GM08714 (cell line): ENCODE measurements at regions not wholly inside any gene's neighbourhood (a gene's known extent, or its start where the extent isn't known, plus 50 kb on each side); places are given as distances from the start of the nearest gene placed in this dataset.

Experiments
- H3K4me3 ChIP-seq: fragments of 200-500 bp; sonication (Bioruptor generic); 2 replicates; pipeline ENCODE4 v1.5.1; 2014; ENCODE audit warnings: mild to moderate bottlenecking, low read length, inconsistent platforms
- ZNF274 ChIP-seq: IDR thresholded peaks from 2 replicates; pipeline ENCODE4 v1.6.1; 2012; ENCODE audit warnings: mild to moderate bottlenecking, low read depth, low read length

DNA sequence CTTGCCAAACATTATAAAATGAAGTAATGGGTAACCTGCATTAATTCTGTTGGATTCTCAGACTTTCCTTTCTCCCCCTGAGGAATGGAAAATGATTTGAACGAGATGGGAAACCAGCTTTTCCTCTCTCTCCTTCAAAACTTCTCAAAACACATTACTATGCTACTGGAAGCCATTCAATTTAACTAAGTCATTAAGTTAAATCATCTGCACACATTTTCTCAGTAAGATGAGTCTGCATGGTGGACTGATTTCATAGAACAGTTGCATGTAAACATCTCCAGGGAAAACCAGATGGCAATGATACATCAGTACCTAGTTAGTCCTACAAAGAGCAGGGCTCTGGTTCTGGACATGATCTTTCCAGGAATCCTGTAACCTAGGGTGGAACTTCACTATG, 59.9 kb downstream of the BMP4 start:
- no peak overlapping the region for H3K4me3 ChIP-seq
- TF ChIP-seq ZNF274, result no peak

- TF ChIP-seq ZNF274, result no peak
- H3K4me3 ChIP-seq, result no peak overlapping the region
These were observed 62.2 kb downstream of the BMP4 start for GRCh38 chr14:53894456-53894855.

- no peak overlapping the region for H3K4me3 ChIP-seq
- TF ChIP-seq ZNF274, result no peak
These were observed 63.3 kb downstream of the BMP4 start for GRCh38 chr14:53893374-53893773.

DNA sequence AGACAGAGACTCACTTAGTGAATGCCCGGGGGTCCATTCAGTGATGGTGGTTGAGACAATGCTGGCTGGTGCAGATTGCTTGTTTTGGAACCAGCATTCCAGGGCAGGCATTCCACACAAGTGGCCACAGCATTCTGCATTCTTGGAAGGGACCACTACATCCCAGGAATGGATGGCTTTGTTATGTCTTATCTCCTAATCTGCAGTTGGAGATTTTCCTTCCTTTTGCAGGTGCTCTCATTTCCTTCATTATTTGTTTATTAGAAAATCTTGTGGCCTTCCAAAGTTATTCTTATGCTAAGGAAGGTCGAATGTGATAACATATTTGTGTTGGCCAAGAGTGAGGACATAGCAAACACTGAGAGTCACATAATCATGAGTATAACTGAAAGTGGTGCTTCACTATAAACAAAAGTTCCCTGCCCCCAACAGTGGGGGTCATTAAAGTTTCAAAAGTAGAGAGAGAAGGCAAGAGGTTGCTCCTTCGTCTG, 66.0 kb downstream of the BMP4 start:
- TF ChIP-seq ZNF274, result no peak
- no peak overlapping the region for H3K4me3 ChIP-seq

DNA sequence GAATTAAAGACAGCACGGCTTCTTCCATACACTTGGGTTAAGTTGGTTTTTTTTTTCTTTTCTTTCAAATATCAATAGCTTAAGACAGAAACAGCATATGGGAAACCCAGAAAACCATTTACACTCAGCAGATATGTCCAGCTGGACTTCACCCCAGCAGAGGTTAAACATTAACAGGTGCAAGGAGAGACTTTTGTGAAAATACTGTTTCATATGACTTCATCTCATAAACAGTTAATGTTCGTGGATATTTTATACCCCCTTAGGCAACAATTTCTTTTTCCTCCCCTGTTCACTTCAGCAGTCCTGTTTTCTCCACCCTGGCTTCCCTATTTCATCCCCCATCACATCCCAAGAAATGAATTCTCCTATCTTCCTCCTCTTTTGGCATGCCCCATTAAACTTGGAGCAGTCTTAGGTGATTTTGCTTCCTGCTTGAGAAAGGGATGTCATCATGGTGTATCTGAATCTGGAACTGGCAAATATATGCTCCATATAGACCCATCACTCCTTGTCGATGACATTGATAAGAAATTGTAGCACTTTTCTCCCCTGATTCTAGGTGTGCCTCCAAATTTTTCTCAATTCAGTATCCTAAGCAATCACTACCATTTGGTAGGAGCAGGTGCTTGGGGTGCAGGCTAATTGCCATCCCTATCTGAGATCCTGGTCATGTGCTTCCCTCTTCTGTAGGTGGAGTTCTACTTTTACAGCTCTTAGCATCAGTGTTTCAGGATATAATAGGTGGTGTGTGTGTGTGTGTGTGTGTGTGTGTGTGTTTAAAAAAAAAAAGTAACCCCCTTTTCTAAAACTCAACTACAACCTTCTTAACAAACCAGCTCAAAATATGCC, 67.9 kb downstream of the BMP4 start:
- no peak overlapping the region for H3K4me3 ChIP-seq
- no peak for TF ChIP-seq ZNF274

- TF ChIP-seq ZNF274, result no peak
- no peak overlapping the region for H3K4me3 ChIP-seq
These were observed 71.4 kb downstream of the BMP4 start for GRCh38 chr14:53885136-53885640.

DNA sequence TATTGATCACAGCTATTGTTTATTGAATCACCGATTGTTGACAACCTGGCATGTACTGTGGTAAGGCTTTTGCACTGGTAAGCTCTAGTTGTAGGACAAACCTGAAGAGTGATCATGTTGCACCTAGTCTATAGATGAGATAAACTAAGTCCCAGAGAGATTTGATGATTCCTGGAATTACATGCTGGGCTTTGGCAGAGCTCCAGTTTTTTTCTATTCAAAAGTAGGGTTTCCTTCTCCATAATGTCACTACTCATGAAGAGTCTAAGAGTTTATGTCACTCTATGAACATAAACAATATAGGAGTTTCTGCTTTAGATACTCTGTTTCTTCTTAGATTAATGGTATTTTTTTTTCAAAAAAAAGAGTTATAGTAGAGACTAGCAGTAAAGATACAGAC, 72.0 kb downstream of the BMP4 start:
- no peak for TF ChIP-seq ZNF274
- H3K4me3 ChIP-seq, result no peak overlapping the region

DNA sequence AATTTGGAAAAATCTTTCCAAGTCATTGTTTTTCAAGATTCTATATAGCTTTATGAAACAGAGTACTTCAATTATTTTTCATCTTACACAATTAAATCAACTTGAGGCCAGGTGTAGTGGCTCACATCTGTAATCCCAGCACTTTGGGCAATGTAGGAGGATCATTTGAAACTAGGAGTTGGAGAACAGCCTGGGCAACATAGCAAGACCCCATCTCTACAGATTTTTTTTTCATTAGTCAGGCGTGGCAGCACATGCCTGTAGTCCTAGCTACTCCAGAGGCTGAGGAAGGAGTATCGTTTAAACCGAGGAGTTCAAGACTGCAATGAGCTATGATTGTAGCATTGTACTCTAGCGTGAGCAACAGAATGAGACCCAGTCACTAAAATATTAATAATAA, 72.9 kb downstream of the BMP4 start:
- H3K4me3 ChIP-seq, result no peak overlapping the region
- no peak for TF ChIP-seq ZNF274

- no peak overlapping the region for H3K4me3 ChIP-seq
- TF ChIP-seq ZNF274, result no peak
These were observed 73.9 kb downstream of the BMP4 start for GRCh38 chr14:53882684-53883083.

- no peak overlapping the region for H3K4me3 ChIP-seq
- no peak for TF ChIP-seq ZNF274
These were observed 74.7 kb downstream of the BMP4 start for GRCh38 chr14:53881921-53882320.

DNA sequence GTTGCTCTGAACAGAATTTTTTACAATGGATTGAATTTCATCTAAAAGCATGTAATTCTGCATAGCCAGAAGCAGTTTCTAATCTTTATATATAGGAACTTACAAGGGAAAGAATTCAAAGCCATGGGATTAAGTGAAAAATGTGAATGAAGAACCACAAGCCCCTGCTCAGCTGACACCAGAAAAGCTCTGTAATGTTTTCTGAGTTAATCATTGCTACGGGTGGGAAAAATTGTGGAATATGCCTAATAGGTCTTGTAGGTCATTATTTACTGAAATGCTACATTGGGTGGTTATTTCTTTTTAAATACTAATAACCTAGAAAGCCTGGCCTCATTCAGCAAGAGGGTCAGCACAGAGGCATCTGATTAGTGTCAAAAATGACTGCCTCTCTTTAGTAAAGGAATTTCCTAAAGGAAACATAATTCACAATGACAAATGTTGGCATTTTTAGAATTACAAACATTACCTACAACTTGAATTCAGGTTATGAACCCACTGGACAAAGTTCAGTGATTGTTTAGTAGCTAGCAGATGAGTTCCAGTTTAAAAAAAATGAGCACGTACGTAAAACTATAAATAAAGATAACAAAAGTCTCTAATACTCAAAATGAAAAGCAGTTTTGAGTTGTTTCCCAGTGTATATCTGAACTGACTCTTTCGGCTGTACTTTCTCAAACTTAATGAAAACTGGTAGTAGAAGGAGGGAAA, 75.3 kb downstream of the BMP4 start:
- no peak overlapping the region for H3K4me3 ChIP-seq
- no peak for TF ChIP-seq ZNF274

GRCh38 chr14:53880761-53881160, 75.9 kb downstream of the BMP4 start:
- H3K4me3 ChIP-seq, result no peak overlapping the region
- no peak for TF ChIP-seq ZNF274

- TF ChIP-seq ZNF274, result no peak
- H3K4me3 ChIP-seq, result no peak overlapping the region
These were observed 76.9 kb downstream of the BMP4 start for GRCh38 chr14:53879747-53880146.

- no peak for TF ChIP-seq ZNF274
- no peak overlapping the region for H3K4me3 ChIP-seq
These were observed 77.5 kb downstream of the BMP4 start for GRCh38 chr14:53879022-53879686.
